BJ (cell line): ENCODE measurements at regions not wholly inside any gene's neighbourhood (a gene's known extent, or its start where the extent isn't known, plus 50 kb on each side); places are given as distances from the start of the nearest gene placed in this dataset.

Experiments used
- CTCF ChIA-PET: fragments of 350-600 bp; formaldehyde crosslinking; extraction: SDS; loops from one replicate; lab custom pipeline; 2021; ENCODE audit warnings: antibody characterized with exemption, inconsistent platforms; lab: Yijun Ruan, JAX
- POLR2A ChIA-PET: fragments of 300-600 bp; sonication (Branson Sonifier 250); formaldehyde crosslinking; extraction: SDS; loops from one replicate; lab custom pipeline; 2021; ENCODE audit warnings: antibody characterized with exemption; lab: Charles Lee
- DNase-seq: peaks from one replicate; pipeline ENCODE4 v3.0.0-alpha.2; 2011; ENCODE audit warnings: low read depth
- H3K27me3 ChIP-seq: 2 replicates; pipeline ENCODE4 v1.6.0; 2011; ENCODE audit warnings: low read length; ENCODE audit not compliant: control insufficient read depth, insufficient read depth
- H3K36me3 ChIP-seq: 2 replicates; pipeline ENCODE4 v1.5.1; 2011; ENCODE audit warnings: low read length; ENCODE audit not compliant: control insufficient read depth, insufficient read depth
- H3K4me3 ChIP-seq: 2 replicates; pipeline ENCODE4 v1.5.1; 2011; ENCODE audit warnings: low read depth, mild to moderate bottlenecking, control low read depth, low read length
- CTCF ChIP-seq: IDR thresholded peaks from 2 replicates; pipeline ENCODE4 v1.5.1; 2011; ENCODE audit warnings: low read depth, mild to moderate bottlenecking, control low read depth, inconsistent platforms, low read length, moderate library complexity; ENCODE audit not compliant: insufficient read depth

- CTCF ChIA-PET = interaction anchor here (0.6 to 2.8 kb wide), 6 partner anchors 12 to 65 kb away, joined by 3 to 8 read pairs (median 3); no protein-coding TSS in a partner anchor
- Histone ChIP-seq H3K27me3 (no peaks in the 10 kb centered on the region), H3K36me3 (no peaks in the 10 kb centered on the region), H3K4me3 (no peak overlapping the region)
- POLR2A ChIA-PET = no interaction called here
- TF ChIP-seq CTCF = no peak
- no peak for DNase-seq
These were observed 50.3 kb upstream of the ATP13A3 start for GRCh38 chr3:194536871-194537637.
